B cell (primary cell): ENCODE measurements at regions not wholly inside any gene's neighbourhood (a gene's known extent, or its start where the extent isn't known, plus 50 kb on each side); places are given as distances from the start of the nearest gene placed in this dataset.

Experiments used
- CTCF ChIP-seq: fragments of 200-600 bp; IDR thresholded peaks from one replicate; pipeline ENCODE4 v1.8.0; 2022; ENCODE audit warnings: antibody characterized with exemption, mild to moderate bottlenecking
- EZH2 ChIP-seq: IDR thresholded peaks from 2 replicates; pipeline ENCODE4 v1.6.1; 2012; ENCODE audit warnings: borderline replicate concordance, low read depth, mild to moderate bottlenecking, moderate library complexity, low read length; ENCODE audit not compliant: insufficient read depth, poor library complexity, severe bottlenecking

- no peak for TF ChIP-seq CTCF
- no peak for TF ChIP-seq EZH2
These were observed 737.6 kb downstream of the PLA2G4A start for GRCh38 chr1:187566354-187566753.
